HG03175 (cell line): ENCODE measurements at regions not wholly inside any gene's neighbourhood (a gene's known extent, or its start where the extent isn't known, plus 50 kb on each side); places are given as distances from the start of the nearest gene placed in this dataset.

Source experiments
- ATAC-seq: cut with Tn5 transposase; IDR thresholded peaks from one replicate; pipeline ENCODE4 v1.9.1; 2021; ENCODE audit warnings: mild to moderate bottlenecking, moderate library complexity; ENCODE audit not compliant: unreplicated experiment

GRCh38 chr5:39587675-39588074, 162.9 kb upstream of the DAB2 start:
- ATAC-seq: no peak

GRCh38 chr5:39586185-39586584, 161.4 kb upstream of the DAB2 start:
- no peak for ATAC-seq

DNA sequence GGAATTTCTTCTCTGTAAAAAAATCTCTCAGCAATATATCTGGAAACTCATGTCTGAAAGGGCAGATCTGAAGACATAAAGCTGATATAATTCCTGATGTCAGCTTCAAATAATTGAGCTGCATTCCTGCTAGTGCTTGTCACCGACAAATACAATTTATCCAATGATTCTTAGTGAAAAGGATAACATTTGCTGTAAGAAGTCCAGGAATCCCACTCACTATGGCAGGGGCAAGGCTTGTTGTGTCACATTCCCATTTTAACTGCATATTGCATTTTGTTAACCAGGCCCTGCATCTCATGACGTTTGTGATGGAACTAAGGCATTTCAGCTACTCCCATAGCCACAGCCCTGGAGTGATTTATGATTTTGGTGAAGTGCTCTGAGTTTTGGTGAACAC, 160.1 kb upstream of the DAB2 start:
- ATAC-seq: no peak

DNA sequence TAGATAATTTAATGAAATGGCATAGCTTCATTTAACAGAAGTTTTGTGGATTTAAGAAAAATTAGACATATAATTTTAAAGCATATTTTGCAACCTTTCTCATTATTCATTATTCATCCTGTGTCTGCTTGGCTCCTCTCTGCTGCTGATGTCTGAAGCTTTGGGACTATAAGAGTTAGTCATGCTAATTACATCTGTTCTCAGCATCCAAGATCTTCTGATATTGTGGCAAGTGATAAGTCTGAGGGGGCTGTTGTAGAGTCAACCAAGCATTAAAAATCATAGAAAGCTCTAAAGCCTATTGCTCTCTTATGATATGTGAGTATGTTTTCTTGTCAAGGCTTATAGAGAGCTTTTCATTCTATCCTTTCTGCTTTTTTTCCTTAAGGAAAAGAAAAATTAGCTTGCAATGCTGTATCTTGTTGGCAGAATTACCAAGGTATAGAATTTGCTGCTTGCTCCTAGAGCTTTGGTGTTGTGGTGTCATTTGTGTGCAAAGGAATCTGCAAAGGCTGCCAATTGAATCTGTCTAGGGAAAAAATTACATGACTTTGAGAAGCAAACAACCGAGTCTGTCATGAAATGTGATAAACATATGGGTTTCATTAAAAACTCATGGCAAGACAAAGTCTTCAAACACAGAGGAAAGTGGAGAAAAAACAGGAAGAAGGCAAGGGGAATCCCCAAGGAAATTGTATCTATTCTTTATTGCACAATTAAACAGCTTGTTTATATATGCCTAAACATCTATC, 156.1 kb upstream of the DAB2 start:
- no peak for ATAC-seq

GRCh38 chr5:39579750-39580149, 155.0 kb upstream of the DAB2 start:
- ATAC-seq: no peak

DNA sequence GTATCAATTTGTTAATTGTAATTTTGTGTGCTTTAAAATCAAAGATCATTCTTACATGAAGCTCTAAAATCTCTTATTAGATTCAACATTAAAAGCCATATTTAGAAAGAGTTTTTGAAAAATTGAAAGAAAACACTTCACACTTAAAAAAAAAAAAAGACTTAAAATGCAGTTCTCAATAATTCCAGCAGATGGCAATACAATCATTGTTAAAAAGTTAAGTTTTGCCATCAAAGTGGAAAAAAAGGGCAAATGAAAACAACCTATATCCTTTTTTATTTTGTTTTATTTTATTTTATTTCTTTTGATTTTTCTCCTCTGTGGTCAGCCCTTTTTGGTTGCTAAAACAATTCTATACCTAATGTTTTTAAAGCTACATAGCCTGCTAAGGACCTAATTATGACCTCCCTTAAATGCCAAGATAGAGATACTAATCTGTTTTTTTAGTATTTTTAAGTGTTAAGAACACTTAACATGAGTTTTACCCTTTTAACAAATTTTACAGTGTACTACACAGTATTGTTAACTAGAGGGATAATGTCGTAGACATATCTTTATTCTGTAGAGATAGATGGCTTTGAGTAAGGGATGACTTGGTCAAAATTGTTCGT, 154.2 kb upstream of the DAB2 start:
- ATAC-seq: no peak

DNA sequence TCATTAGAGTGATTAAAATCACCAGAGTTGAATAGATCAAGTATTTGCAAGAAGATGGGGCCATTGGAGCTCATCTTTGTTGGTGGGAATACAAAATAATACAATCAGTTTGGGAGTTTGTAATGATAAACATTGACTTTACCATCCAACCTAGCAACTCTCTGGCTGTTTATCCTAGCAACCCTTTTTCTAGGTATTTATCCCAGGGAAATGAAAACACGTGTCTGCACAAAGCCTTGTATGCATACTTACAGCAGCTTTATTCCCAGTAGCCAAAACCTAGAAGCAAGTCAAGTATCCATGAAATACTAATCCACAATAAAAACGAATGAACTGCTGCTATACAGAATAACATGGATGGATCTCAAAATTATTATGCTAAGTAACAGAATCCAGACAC, 152.7 kb upstream of the DAB2 start:
- ATAC-seq: no peak

GRCh38 chr5:39570403-39571027, 145.7 kb upstream of the DAB2 start:
- peak; percentile 64 for ATAC-seq

GRCh38 chr5:39569857-39570256, 145.1 kb upstream of the DAB2 start:
- ATAC-seq: no peak

- no peak for ATAC-seq
Measured at GRCh38 chr5:39566891-39567290, 142.1 kb upstream of the DAB2 start.

DNA sequence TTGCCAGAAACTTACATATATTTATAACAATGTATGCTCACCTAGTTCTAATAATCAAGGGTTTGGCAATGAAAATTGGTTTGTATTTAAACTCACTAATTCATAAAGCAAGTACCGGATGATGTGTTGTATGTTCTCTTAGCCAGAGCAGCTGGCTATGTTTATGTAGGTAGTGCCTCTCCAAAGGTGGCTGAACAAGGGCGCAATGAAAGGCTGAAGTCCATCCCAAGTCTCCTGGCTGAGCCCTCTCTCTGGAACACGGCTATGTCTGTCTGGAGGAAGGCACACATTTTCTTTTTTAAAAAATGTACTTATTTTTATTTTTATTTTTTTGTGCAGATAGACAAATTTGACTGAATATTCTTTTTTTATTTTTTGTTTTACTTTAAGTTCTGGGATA, 141.2 kb upstream of the DAB2 start:
- no peak for ATAC-seq

DNA sequence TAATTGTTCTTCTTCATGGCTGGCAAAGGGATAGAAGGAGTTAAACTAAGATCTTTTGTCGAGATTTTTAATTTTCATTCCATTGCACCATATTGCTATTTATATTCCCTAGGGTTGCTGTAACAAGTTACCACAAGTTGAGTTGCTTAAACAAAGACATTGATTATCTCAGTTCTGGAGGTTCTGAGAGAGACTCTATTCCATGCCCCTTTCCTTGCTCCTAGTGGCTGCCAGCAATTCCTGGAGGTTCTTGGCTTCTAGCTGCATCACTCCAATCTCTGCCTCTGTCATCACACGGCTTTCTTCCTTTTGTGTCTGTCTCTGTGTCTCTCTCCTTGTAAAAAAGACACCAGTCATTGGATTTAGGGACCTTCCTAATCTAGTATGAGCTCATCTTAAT, 136.6 kb upstream of the DAB2 start:
- ATAC-seq: no peak

DNA sequence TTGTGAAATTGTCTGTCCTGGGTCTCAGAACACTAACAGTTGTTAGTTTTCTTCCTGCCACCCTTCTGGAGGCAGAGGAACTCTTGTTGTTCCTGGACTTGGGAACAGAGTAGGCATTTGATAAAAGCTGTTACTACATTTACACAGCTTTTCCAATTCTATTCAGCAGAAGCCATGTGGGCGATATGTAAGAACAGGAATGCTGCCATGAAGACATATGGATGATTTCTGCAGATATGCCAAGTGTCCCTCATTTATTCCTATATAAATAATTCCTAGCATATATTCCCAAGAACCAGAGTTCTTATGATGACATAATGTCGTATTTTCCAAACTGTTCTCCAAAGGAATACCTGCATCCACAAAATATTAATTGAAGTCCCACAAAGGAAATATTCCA, 135.9 kb upstream of the DAB2 start:
- ATAC-seq: no peak

DNA sequence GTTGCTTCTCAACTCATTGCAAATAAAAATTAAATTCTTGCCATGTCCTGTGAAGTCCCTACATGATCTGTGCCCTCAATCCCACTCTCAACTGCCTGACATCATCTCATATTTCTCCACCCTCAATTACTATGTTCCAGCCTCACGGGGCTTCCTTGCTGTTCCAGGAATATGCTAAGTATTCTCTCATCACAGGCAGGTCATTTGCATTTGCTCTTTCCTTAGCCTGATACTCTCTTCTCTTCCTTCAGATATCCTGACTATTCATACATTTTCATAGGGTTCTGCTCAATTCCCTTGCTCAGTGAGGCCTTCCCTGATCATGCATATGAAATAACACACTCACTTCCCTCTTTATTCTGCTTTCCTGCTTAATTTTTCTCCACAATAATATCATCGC, 135.1 kb upstream of the DAB2 start:
- ATAC-seq: no peak

DNA sequence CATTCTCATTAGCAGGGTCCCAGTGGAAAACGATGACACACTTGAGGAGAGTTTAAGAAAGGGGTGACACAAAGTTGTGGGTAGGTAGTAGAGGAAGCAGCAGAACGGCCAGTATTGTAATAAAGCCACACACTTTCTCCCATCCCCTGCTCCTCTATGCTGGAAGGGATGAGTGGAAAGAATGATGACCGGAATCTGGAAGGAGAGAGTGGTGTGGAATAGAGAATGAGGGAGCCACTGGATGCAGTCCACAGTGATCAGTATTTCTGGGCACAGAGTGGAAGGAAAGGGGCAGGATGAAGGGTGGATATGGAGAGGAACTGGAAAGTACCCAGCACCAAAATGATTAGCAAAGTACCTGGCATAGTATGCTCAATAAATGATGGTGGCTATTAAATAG, 133.8 kb upstream of the DAB2 start:
- no peak for ATAC-seq

DNA sequence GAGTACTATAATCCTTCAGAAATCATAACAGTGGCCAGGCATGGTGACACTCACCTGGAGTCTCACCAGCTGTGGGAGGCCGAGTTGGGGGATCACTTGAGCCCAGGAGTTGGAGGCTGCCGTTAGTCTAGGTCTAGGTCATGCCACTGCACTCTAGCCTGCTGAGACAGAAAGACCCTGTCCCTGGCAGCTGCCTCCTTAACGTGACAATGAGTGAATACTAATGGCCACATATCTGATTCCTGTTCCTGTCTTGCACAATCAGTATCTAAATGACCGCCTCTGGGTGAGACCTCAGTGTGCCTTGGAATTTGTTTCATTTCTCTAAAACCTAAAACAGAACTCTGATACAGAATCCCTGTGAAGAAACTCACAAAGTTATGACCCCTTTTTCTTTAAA, 131.0 kb upstream of the DAB2 start:
- no peak for ATAC-seq

DNA sequence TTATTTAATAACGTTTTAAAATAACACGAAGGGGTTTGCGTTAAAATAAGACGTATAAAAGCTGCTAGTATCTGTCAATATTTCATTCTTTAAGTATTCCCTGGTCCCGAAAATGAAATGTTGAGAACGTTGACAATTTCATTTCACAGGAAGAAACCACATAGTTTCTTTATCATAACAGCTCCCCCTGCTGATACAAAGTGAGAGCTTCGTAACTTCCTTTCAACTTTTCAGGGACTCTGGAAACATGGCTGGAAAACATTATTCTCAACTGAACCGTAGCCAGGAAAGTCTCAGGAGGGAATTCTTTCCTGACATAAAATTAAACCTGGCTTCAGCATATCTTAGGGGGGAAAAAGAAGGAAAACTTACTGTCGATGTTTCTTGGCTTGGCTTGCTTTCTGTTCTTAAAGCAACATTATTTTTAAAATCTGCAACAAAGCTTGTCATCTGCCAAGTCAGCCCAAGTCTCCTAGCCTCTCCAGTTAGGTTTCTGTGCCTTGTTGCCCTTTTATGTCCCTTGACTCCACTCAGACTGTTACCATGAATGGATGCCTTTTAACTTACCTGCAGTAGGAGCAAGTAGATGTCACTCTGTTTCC, 122.9 kb upstream of the DAB2 start:
- ATAC-seq: no peak

DNA sequence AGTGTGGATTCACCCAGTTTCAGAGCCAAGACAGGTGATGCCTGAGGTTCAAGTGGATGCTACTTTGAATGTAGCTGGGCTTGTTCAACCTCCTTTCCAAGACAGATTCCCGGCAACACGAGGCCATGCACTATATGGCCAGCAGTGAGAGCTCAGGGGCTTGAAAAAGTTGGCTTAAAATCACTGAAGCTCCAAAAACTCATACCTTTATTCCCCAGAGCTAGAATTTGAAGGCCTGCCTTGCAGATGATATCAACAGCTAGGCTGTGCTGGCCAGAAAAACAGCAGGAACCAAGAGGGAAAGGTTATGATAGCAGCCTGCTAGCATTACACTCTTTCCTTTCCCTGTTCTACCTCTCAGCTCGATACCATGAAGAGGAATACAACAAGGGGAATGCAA, 120.2 kb upstream of the DAB2 start:
- ATAC-seq: no peak

DNA sequence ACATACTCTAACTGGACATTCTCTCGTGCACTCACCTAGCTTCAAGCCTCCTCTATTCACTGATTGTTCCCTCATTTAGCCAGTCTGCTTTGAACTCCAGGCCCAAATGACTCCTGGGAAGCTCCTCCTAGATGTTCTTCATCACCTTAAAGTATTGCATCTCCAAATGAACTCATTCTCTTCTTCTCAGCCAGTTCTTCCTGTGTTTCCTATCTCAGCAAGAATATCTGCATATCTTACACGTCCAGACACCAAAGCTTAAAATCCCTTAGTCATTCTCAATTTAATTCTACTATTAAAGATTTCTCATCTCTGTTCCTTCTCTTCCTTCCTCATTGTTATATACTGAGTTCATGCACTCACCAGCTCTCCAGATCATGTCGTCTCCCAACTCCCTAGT, 118.6 kb upstream of the DAB2 start:
- ATAC-seq: no peak

DNA sequence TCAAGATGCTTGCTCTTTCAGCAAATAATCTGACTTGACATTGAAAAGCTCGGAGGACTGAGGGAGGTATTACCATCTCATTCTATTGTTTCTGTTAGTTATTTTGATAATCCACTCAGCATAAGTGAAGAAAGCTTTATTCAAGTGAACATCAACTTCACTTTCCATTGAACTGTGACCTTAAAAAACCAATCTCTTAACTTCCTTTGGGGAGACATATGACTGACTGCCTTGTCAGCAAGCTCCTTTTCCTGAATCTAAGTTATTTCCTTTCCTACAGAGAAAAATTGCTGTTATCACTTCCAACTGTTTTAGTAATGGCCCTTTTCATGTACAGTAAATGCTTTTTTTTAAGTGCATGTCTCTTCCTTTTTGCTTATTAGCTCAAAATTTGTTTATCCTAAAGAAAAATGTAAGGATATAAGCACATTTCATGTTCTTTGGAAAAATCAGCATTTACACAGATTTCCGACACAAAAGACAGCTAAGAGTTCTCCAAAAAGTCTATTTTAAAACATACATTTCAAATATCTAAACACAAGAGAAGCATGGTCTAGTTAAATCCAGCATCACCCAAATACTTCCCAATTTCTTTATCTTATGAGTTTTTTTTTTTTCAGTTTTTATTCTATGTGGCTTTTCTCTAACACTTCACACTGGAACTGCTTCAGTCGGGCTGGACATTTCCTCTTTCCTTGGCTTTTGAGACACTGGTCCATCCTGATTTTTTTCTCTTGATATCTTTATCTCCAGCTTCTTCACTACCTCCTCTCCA, 117.9 kb upstream of the DAB2 start:
- no peak for ATAC-seq

DNA sequence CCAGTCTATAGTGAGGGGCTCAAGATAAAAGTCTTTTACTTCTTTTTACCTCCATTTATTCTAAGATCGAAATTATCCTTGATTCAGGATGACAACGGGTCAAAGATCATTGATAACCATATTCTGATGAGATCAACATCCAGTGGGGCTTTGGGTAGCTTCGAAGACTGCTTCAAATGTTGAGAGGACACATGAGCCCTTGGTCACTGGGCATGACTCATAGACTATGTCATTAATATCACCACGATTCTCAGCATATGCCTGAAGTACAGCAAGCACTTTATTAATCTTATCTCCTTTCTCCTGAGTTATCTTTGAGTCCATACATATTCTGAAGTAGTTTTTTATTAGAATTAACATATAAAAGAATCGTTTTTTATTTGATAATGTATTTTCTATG, 117.1 kb upstream of the DAB2 start:
- no peak for ATAC-seq
